GM23338 (cell line): ENCODE measurements at regions not wholly inside any gene's neighbourhood (a gene's known extent, or its start where the extent isn't known, plus 50 kb on each side); places are given as distances from the start of the nearest gene placed in this dataset.

ENCODE experiments used
- ATAC-seq: fragments of 200-7000 bp; cut with Tn5 transposase; 3 replicates; pipeline ENCODE4 v1.9.1; 2020
- DNase-seq: peaks from one replicate; pipeline ENCODE4 v3.0.0-alpha.2; 2015; ENCODE audit warnings: low spot score
- H2AFZ ChIP-seq: fragments of 200-600 bp; sonication (generic); 2 replicates; pipeline ENCODE4 v1.8.0; 2016; ENCODE audit warnings: antibody characterized with exemption, mild to moderate bottlenecking, moderate library complexity
- H3F3A ChIP-seq: fragments of 200-600 bp; sonication (generic); replicated peaks from 2 replicates; pipeline ENCODE4 v1.8.0; 2017; ENCODE audit warnings: antibody characterized with exemption, mixed run types, low read depth
- H3K27ac ChIP-seq: fragments of 200-600 bp; sonication (generic); 2 replicates; pipeline ENCODE4 v1.6.1; 2016; ENCODE audit warnings: low read depth
- H3K27me3 ChIP-seq: fragments of 200-600 bp; sonication (generic); 2 replicates; pipeline ENCODE4 v1.8.0; 2016; ENCODE audit warnings: mild to moderate bottlenecking, mixed run types, moderate library complexity; ENCODE audit not compliant: insufficient read depth
- H3K36me3 ChIP-seq: fragments of 200-600 bp; sonication (generic); 2 replicates; pipeline ENCODE4 v1.8.0; 2016; ENCODE audit warnings: mild to moderate bottlenecking; ENCODE audit not compliant: insufficient read depth
- H3K4me1 ChIP-seq: fragments of 200-600 bp; sonication (generic); 2 replicates; pipeline ENCODE4 v1.8.0; 2016; ENCODE audit warnings: mild to moderate bottlenecking, moderate library complexity; ENCODE audit not compliant: insufficient read depth
- H3K4me2 ChIP-seq: fragments of 200-600 bp; sonication (generic); 2 replicates; pipeline ENCODE4 v1.7.1; 2017; ENCODE audit warnings: mixed run types
- H3K4me3 ChIP-seq: fragments of 200-600 bp; sonication (generic); 2 replicates; pipeline ENCODE4 v1.6.1; 2016; ENCODE audit warnings: mixed run types
- H3K79me2 ChIP-seq: fragments of 200-600 bp; sonication (generic); replicated peaks from 2 replicates; pipeline ENCODE4 v1.8.0; 2017; ENCODE audit warnings: mild to moderate bottlenecking; ENCODE audit not compliant: insufficient read depth
- H3K9me2 ChIP-seq: fragments of 200-600 bp; sonication (generic); 2 replicates; pipeline ENCODE4 v1.8.0; 2017; ENCODE audit not compliant: insufficient read depth
- H4K20me1 ChIP-seq: fragments of 200-600 bp; sonication (generic); replicated peaks from 2 replicates; pipeline ENCODE4 v1.8.0; 2017; ENCODE audit warnings: mild to moderate bottlenecking; ENCODE audit not compliant: insufficient read depth
- H3K27ac Mint-ChIP-seq: 2 replicates; pipeline ENCODE4 v1.8.0; 2020; ENCODE audit warnings: inconsistent platforms, mild to moderate bottlenecking, moderate library complexity, mixed read lengths
- H3K27me3 Mint-ChIP-seq: 3 replicates; pipeline ENCODE4 v1.8.0; 2022; ENCODE audit warnings: low read depth, mild to moderate bottlenecking, moderate library complexity, mixed read lengths, inconsistent platforms; ENCODE audit not compliant: insufficient read depth, poor library complexity
- H3K36me3 Mint-ChIP-seq: 3 replicates; pipeline ENCODE4 v1.8.0; 2021; ENCODE audit warnings: low read depth, mild to moderate bottlenecking, inconsistent platforms, moderate library complexity, mixed read lengths
- H3K4me1 Mint-ChIP-seq: 3 replicates; pipeline ENCODE4 v1.8.0; 2020; ENCODE audit warnings: mild to moderate bottlenecking, inconsistent platforms, mixed read lengths
- H3K4me3 Mint-ChIP-seq: 3 replicates; pipeline ENCODE4 v1.8.0; 2021; ENCODE audit warnings: moderate library complexity, mild to moderate bottlenecking, inconsistent platforms, mixed read lengths
- H3K9me3 Mint-ChIP-seq: 3 replicates; pipeline ENCODE4 v1.8.0; 2020; ENCODE audit warnings: moderate library complexity, mild to moderate bottlenecking, inconsistent platforms, mixed read lengths
- CREB1 ChIP-seq: fragments of 250-450 bp; sonication (Bioruptor Pico); IDR thresholded peaks from 2 replicates; pipeline ENCODE4 v1.5.0; 2020; ENCODE audit warnings: low read depth, mild to moderate bottlenecking, moderate library complexity
- ETS1 ChIP-seq: IDR thresholded peaks from 2 replicates; pipeline ENCODE4 v1.6.1; 2016; ENCODE audit warnings: antibody characterized with exemption
- EZH2 ChIP-seq: fragments of 200-600 bp; sonication (generic); IDR thresholded peaks from one replicate; pipeline ENCODE4 v1.8.0; 2017; ENCODE audit warnings: antibody characterized with exemption, mild to moderate bottlenecking, low read depth; ENCODE audit not compliant: unreplicated experiment
- EZH2phosphoT487 ChIP-seq: fragments of 200-600 bp; sonication (generic); IDR thresholded peaks from one replicate; pipeline ENCODE4 v1.8.1; 2018; ENCODE audit warnings: antibody characterized with exemption; ENCODE audit not compliant: unreplicated experiment
- JUNB ChIP-seq: IDR thresholded peaks from one replicate; pipeline ENCODE4 v1.6.1; 2016; ENCODE audit warnings: antibody characterized with exemption; ENCODE audit not compliant: unreplicated experiment
- NANOG ChIP-seq: IDR thresholded peaks from 2 replicates; pipeline ENCODE4 v1.6.1; 2016; ENCODE audit warnings: antibody characterized with exemption, borderline replicate concordance
- POLR2AphosphoS5 ChIP-seq: IDR thresholded peaks from 2 replicates; pipeline ENCODE4 v1.6.1; 2016; ENCODE audit warnings: antibody characterized with exemption, low read depth
- REST ChIP-seq: IDR thresholded peaks from one replicate; pipeline ENCODE4 v1.6.1; 2018; ENCODE audit warnings: antibody characterized with exemption; ENCODE audit not compliant: unreplicated experiment
- STAT1 ChIP-seq: IDR thresholded peaks from one replicate; pipeline ENCODE4 v1.6.1; 2016; ENCODE audit warnings: antibody characterized with exemption; ENCODE audit not compliant: unreplicated experiment
- ZNF114 ChIP-seq: fragments of 250-450 bp; sonication (Bioruptor Pico); IDR thresholded peaks from 2 replicates; pipeline ENCODE4 v1.5.0; 2020; ENCODE audit warnings: mild to moderate bottlenecking, moderate library complexity
- ZNF331 ChIP-seq: fragments of 250-450 bp; sonication (Bioruptor Pico); IDR thresholded peaks from 2 replicates; pipeline ENCODE4 v1.5.0; 2020; ENCODE audit warnings: low read depth, mild to moderate bottlenecking, moderate library complexity
- TF ChIP-seq, protein P1 (sequence below), 2 experiments: fragments of 200-600 bp in 1 of 2; sonication (generic) in 1 of 2; conservative IDR thresholded peaks; 2 replicates each; pipeline versions ENCODE4 v1.5.1 to v1.6.1; 2016 to 2017; ENCODE audit warnings: antibody characterized with exemption in 2 of 2, low read depth in 2 of 2, mild to moderate bottlenecking in 2 of 2, moderate library complexity in 1 of 2

- no peaks in the 10 kb centered on the region for H3K79me2 ChIP-seq
- no peaks in the 10 kb centered on the region for H3K9me3 Mint-ChIP-seq
- H4K20me1 ChIP-seq: no peaks in the 10 kb centered on the region
- no peaks in the 10 kb centered on the region for H3K27me3 Mint-ChIP-seq
- ATAC-seq (no peak), DNase-seq (no peak)
- H3K27me3 ChIP-seq: no peaks in the 10 kb centered on the region
- H3K4me3 ChIP-seq: no peak overlapping the region
- H3K4me3 Mint-ChIP-seq: no peak overlapping the region
- no peaks in the 10 kb centered on the region for H3K36me3 Mint-ChIP-seq
- no peak overlapping the region for H3K27ac ChIP-seq
- TF ChIP-seq CREB1 (CRISPR knock-in tag): no peak
- no peak for TF ChIP-seq JUNB
- no peak for TF ChIP-seq ETS1
- no peak for TF ChIP-seq EZH2
- no peak for TF ChIP-seq ZNF114 (CRISPR knock-in tag)
- TF ChIP-seq STAT1: no peak
- TF ChIP-seq, protein P1, sequence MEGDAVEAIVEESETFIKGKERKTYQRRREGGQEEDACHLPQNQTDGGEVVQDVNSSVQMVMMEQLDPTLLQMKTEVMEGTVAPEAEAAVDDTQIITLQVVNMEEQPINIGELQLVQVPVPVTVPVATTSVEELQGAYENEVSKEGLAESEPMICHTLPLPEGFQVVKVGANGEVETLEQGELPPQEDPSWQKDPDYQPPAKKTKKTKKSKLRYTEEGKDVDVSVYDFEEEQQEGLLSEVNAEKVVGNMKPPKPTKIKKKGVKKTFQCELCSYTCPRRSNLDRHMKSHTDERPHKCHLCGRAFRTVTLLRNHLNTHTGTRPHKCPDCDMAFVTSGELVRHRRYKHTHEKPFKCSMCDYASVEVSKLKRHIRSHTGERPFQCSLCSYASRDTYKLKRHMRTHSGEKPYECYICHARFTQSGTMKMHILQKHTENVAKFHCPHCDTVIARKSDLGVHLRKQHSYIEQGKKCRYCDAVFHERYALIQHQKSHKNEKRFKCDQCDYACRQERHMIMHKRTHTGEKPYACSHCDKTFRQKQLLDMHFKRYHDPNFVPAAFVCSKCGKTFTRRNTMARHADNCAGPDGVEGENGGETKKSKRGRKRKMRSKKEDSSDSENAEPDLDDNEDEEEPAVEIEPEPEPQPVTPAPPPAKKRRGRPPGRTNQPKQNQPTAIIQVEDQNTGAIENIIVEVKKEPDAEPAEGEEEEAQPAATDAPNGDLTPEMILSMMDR (conservative IDR thresholded peaks at IDR 0.05; ENCODE audit: low read depth in 2 of 2): no peak
- TF ChIP-seq NANOG: no peak
- no peak for TF ChIP-seq ZNF331
- no peak for TF ChIP-seq EZH2phosphoT487
- H3F3A ChIP-seq: no peaks in the 10 kb centered on the region
- H3K9me2 ChIP-seq: 0 out of 2 replicates have a peak, but pooled peaks cover 4% of the 10 kb centered on the region
- no peak overlapping the region for H3K4me2 ChIP-seq
- H3K27ac Mint-ChIP-seq: no peak overlapping the region
- no peaks in the 10 kb centered on the region for H3K4me1 ChIP-seq
- no peak overlapping the region for H2AFZ ChIP-seq
- peaks cover 2% of the 10 kb centered on the region; the same call in 1 of the 3 replicates for H3K4me1 Mint-ChIP-seq
- no peaks in the 10 kb centered on the region for H3K36me3 ChIP-seq
Measured at GRCh38 chr1:99591886-99592285, 54.0 kb upstream of the PALMD start.

DNA sequence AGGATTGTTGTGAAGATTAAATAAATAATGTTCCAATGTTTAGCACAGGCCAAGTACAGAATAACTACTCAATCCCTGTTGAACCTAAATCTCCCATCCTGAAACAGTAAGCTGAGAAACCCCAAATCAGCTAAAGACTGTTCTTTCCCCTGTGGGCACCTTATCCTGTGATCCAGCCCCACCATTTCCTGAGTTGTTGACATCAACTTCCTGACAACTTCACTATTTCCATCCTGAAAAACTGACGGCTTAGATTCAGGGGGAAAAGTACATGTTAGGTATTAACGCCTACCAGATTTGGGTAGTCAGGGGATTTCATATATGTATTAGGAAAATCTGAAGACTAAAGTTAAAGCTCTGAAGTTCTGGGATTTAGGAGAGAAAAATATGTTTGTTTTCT, 51.7 kb upstream of the PALMD start:
- no peaks in the 10 kb centered on the region for H3K4me1 ChIP-seq
- Mint-ChIP-seq H3K36me3 (no peaks in the 10 kb centered on the region), H3K4me1 (peaks cover 2% of the 10 kb centered on the region; the same call in 1 of the 3 replicates), H3K4me3 (no peak overlapping the region), H3K27me3 (peaks cover under 1% of the 10 kb centered on the region), H3K9me3 (no peaks in the 10 kb centered on the region), H3K27ac (no peak overlapping the region)
- DNase-seq (no peak), ATAC-seq (no peak)
- H3K27me3 ChIP-seq: no peaks in the 10 kb centered on the region
- H3K79me2 ChIP-seq: no peaks in the 10 kb centered on the region
- H4K20me1 ChIP-seq: no peaks in the 10 kb centered on the region
- 0 out of 2 replicates have a peak, but pooled peaks cover 4% of the 10 kb centered on the region for H3K9me2 ChIP-seq
- H2AFZ ChIP-seq: no peak overlapping the region
- no peak overlapping the region for H3K4me2 ChIP-seq
- H3K4me3 ChIP-seq: no peak overlapping the region
- no peak overlapping the region for H3K27ac ChIP-seq
- H3F3A ChIP-seq: no peaks in the 10 kb centered on the region
- no peaks in the 10 kb centered on the region for H3K36me3 ChIP-seq
- TF ChIP-seq, protein P1 (conservative IDR thresholded peaks at IDR 0.05; ENCODE audit: low read depth in 2 of 2): no peak
- TF ChIP-seq ZNF331 (no peak), EZH2 (no peak), POLR2AphosphoS5 (no peak), REST (no peak), CREB1 (CRISPR knock-in tag) (no peak)
